GM13977 (cell line): ENCODE measurements at regions not wholly inside any gene's neighbourhood (a gene's known extent, or its start where the extent isn't known, plus 50 kb on each side); places are given as distances from the start of the nearest gene placed in this dataset.

Experiments
- DNase-seq: peaks from one replicate; pipeline ENCODE4 v3.0.0; 2012; ENCODE audit warnings: low spot score
- in situ Hi-C: fragments of 300-500 bp; cut with MboI; formaldehyde crosslinking; loops from one replicate; pipeline ENCODE4 v1.12.0; 2022; ENCODE audit warnings: low sequenced_read_pairs, low pct_unique_long_range_greater_than_20kb, mixed read lengths, inconsistent platforms; ENCODE audit not compliant: unreplicated experiment
- TF ChIP-seq, protein P1 (sequence below): IDR thresholded peaks from 2 replicates; pipeline ENCODE4 v1.5.1; 2012; ENCODE audit warnings: mild to moderate bottlenecking, control low read depth; ENCODE audit not compliant: insufficient read depth; ENCODE audit errors: extremely low read depth, missing control alignments

DNA sequence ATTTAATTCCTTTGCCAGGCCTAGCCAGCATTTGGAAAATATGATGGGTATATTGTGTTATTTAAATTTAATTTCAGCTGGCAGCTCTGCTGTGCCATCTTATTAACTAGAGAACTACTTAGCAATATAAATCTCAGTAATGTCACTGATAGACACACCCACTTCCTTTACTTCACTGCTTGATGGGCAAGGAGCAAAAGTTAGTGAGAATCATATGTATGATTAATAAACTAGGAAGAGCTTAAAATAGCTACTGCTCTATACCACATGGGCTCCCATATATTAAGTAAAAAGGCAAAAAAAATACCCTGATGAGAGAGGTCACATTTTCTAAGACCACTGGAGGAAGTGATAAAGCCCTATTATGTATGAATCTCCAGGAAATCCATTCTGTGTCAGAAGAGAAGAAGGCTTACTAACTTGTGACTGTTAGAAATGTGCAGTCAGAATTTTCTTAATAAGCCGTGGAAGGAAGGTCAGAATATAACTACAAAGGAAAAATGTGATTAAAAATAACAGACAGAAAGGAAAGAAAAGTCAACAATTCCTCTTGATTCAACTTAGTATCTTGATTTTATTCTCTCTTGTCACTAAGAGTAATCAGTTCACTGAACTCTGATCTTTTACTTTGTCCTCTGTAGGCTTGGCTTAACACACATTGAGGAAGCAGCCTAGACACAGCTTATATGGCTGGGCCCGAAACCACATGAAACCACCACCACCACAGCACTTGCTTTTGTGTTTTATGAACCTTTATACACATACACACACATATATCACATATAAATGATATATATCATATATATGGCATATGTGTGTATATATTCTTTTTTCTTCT is 1233.9 kb upstream of the ALCAM start:
- in situ Hi-C loops: no loop called here
- TF ChIP-seq, protein P1, sequence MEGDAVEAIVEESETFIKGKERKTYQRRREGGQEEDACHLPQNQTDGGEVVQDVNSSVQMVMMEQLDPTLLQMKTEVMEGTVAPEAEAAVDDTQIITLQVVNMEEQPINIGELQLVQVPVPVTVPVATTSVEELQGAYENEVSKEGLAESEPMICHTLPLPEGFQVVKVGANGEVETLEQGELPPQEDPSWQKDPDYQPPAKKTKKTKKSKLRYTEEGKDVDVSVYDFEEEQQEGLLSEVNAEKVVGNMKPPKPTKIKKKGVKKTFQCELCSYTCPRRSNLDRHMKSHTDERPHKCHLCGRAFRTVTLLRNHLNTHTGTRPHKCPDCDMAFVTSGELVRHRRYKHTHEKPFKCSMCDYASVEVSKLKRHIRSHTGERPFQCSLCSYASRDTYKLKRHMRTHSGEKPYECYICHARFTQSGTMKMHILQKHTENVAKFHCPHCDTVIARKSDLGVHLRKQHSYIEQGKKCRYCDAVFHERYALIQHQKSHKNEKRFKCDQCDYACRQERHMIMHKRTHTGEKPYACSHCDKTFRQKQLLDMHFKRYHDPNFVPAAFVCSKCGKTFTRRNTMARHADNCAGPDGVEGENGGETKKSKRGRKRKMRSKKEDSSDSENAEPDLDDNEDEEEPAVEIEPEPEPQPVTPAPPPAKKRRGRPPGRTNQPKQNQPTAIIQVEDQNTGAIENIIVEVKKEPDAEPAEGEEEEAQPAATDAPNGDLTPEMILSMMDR: no peak
- no peak for DNase-seq

DNA sequence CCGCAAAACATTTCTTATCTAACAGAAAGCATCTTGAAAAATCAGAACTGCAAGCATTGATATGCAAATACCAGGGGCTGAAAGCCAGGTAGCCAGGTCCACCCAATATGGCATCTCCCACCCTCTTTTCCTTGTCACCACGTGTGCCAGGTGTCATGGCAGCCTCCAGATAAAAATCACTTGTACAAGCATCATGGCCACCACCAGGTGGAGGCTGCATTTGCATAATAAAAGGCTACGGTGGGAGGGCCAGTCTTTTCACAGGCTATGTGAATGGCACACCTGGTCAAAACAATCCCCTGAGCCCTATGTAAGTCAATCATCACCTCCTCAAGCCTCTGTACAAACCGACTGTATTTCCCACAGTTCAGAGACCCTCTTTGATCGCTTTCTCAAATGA is 1233.1 kb upstream of the ALCAM start:
- no peak for DNase-seq
- in situ Hi-C loops: no loop called here
- TF ChIP-seq, protein P1: no peak

DNA sequence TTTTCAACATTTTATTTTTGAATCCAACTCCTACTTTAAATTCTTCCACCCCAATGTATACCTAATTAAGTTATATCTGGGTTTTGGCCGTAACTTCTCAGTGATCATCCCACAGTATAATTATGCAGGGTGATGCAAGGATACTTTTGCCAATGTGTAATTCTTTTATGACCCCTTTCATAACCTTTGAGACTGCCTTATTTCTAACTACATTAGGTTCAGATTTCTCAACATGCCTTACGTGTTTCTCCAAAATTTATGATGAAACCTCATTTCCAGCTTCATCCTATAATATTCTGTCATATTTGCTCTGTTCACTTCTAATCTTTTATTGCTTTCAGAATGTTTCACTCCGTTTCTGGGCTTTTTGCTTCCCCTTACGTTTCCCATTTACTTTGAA is 1229.6 kb upstream of the ALCAM start:
- DNase-seq: no peak
- in situ Hi-C loops: no loop called here
- TF ChIP-seq, protein P1: no peak

DNA sequence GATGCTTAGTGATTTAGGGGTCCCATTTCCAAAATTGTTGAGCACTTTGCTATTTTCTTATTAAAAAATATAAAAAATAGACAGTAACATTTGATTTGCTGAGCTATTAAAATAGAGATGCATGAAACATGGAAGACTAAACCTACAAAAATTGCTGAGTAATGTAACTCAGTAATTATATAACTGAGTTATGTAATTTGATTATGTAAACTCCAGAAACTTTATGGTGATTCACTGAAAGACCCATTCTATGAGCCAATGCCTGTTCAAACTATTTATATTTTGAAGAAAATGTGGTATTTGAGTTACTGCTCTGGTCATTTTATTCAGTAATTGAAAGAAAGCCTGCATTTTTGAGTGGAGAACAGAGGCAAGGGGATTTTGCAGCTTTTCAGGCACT is 1221.5 kb upstream of the ALCAM start:
- DNase-seq: no peak
- in situ Hi-C loops: no loop called here
- TF ChIP-seq, protein P1: no peak

DNA sequence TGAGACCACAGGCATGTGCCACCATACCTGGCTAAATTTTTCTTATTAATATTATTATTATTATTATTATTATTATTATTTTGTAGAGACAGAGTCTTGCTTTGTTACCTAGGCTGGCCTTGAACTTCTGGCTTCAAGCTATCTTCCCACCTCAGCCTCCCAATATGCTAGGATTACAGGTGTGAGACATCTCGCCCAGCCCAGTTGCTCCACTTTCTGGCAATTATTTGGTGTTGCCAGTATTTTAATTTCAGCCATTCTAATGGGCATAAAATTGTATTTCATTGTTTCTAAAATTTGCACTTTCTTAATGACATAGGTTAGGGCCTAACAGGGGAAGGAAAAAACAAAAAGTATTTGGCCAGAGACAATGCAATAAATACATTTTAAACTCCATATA is 1217.6 kb upstream of the ALCAM start:
- no peak for DNase-seq
- TF ChIP-seq, protein P1: no peak
- in situ Hi-C loops: no loop called here

DNA sequence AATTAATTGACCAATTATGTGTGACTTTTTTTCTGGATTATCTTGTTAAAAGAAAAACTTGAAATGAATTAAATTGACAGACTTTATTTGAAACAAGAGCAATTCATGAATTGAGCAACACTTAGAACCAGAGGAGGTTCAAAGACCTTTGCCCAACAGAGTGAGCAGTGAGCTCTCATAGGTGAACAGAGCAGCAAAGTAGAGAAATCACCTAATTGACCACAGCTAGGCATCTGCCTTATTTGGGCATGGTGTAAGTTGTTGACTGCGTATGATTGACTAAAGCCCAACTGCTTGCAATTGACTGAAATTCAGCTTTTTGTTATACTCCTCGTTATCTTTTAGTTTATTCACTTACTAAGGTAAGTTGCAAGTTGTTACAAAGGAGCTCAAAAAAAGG is 1216.0 kb upstream of the ALCAM start:
- no peak for DNase-seq
- TF ChIP-seq, protein P1: no peak
- in situ Hi-C loops: no loop called here
